RWPE1 (cell line): ENCODE measurements at regions not wholly inside any gene's neighbourhood (a gene's known extent, or its start where the extent isn't known, plus 50 kb on each side); places are given as distances from the start of the nearest gene placed in this dataset.

Experiments used
- CTCF ChIA-PET: fragments of 350-600 bp; sonication (Branson Sonifier 250); formaldehyde crosslinking; extraction: SDS; loops from one replicate; lab custom pipeline; 2021; lab: Yijun Ruan, JAX
- POLR2A ChIA-PET: fragments of 400-600 bp; formaldehyde crosslinking; extraction: SDS; loops from one replicate; lab custom pipeline; 2020; ENCODE audit warnings: antibody characterized with exemption; ENCODE audit not compliant: low non-redundant PET; lab: Yijun Ruan, JAX
- DNase-seq: peaks from one replicate; pipeline ENCODE4 v3.0.0; 2012; ENCODE audit warnings: low spot score
- H3K27ac ChIP-seq: fragments of 450-650 bp; 2 replicates; pipeline ENCODE4 v1.5.1; 2017
- TF ChIP-seq, protein P1 (sequence below): fragments of 450-650 bp; conservative IDR thresholded peaks from 2 replicates; pipeline ENCODE4 v1.5.1; 2017; ENCODE audit warnings: low read depth, mild to moderate bottlenecking

DNA sequence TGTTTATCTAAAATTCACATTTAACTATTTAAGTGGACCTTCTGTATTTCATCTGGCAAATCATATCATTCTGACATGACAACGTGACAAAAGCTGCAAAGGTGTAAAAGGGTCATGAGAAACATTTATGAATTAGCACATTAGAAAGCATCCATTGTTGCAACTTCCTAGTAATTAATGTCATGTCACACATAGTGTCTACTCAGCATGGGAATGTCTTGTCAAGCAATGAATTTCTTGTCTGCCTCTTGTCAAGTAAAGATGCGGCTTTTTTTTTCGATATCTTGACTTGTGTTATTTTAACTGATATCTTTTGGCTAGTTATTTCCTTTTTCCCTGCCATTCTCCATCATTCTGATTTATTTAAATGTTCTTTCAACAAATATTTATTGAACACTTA, 463.5 kb upstream of the CXorf51B start:
- no peak overlapping the region for H3K27ac ChIP-seq
- TF ChIP-seq, protein P1, sequence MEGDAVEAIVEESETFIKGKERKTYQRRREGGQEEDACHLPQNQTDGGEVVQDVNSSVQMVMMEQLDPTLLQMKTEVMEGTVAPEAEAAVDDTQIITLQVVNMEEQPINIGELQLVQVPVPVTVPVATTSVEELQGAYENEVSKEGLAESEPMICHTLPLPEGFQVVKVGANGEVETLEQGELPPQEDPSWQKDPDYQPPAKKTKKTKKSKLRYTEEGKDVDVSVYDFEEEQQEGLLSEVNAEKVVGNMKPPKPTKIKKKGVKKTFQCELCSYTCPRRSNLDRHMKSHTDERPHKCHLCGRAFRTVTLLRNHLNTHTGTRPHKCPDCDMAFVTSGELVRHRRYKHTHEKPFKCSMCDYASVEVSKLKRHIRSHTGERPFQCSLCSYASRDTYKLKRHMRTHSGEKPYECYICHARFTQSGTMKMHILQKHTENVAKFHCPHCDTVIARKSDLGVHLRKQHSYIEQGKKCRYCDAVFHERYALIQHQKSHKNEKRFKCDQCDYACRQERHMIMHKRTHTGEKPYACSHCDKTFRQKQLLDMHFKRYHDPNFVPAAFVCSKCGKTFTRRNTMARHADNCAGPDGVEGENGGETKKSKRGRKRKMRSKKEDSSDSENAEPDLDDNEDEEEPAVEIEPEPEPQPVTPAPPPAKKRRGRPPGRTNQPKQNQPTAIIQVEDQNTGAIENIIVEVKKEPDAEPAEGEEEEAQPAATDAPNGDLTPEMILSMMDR: no peak
- CTCF ChIA-PET: no interaction called here
- POLR2A ChIA-PET: no interaction called here
- no peak for DNase-seq

DNA sequence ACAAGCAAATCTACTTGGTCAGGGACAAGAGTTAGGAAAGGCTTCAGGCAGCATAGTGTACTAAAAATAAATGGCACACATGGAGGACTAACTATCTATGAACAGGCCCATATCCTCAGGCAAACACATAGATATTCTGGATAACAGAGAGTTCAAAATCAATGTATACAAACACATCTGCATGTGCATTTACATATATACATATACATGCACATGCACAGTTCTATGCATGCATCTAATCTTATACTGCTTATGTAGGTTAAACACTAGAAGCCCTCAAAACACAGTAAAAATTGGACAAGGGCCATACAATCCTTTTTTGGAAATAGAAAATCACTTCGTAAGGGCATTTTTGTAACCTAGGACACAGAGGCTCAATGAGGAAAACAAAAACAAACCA, 458.0 kb upstream of the CXorf51B start:
- no peak for DNase-seq
- POLR2A ChIA-PET: no interaction called here
- TF ChIP-seq, protein P1: no peak
- no peak overlapping the region for H3K27ac ChIP-seq
- CTCF ChIA-PET: no interaction called here

DNA sequence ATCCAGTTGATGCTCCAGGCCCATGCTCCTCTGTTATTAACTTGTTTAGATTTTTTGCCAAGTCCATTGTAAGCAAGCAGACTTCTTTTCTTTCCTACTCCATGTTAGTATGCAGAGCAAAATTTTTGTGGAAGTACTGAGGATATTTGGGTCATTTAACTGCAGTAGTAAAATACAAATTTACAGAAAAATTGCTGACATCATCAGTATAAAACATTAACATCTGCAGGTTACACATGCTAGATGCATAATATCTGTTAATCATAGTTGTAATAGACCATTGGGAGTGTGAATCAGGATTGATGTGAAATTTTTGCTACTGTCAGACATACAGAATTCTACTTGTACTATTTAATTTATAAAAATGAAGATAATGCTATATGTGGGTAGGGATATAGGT, 454.1 kb upstream of the CXorf51B start:
- CTCF ChIA-PET: no interaction called here
- POLR2A ChIA-PET: no interaction called here

DNA sequence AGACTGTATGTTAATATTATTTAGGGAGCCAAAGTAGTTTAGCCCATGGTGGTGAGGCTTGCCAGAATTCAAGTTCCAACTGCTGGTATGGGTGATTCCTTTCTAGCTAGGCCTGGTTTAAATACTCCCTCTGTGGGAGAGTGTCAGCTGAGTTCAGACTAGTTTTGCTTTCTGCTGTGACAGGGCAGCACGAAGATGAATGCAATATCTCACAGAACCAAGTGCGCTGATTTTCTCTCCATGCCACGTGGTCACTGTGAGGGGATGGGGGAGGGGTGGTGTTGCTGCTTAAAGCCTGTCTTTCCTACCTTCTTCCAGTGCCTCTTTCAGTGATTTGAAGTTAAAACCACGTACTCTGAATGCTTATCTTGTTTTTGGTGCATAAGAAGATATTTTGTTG, 445.7 kb upstream of the CXorf51B start:
- POLR2A ChIA-PET: no interaction called here
- no peak overlapping the region for H3K27ac ChIP-seq
- no peak for DNase-seq
- CTCF ChIA-PET: no interaction called here
- TF ChIP-seq, protein P1: no peak

More for the DNA sequence above, 454.1 kb upstream of the CXorf51B start:
- DNase-seq: no peak
- TF ChIP-seq, protein P1: no peak
- no peak overlapping the region for H3K27ac ChIP-seq

DNA sequence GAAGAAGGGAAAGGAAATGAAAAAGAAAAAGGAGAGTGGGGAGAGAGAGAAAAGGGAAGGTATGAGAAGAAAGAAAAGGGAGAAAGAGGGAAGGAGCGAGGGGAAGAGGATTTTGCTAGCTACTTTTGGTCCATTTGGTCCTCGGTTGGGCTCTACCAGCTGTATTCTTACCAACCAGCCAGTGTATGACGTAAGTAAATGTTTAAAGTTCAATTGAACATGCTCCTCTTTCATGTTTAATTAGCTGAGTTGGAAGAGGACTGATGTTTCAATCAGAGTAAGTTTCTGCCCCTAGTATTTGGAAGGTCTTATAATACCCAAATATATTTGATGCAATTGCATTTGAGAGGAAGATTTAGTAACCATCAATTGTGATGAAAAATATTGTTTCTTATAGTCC, 424.0 kb upstream of the CXorf51B start:
- ChIA-PET POLR2A (no interaction called here), CTCF (interaction anchor here (0.6 kb wide), 1 partner anchor 1418 kb away, joined by 4 read pairs; no protein-coding TSS in a partner anchor)
- no peak overlapping the region for H3K27ac ChIP-seq
- TF ChIP-seq, protein P1: no peak
- DNase-seq: no peak

DNA sequence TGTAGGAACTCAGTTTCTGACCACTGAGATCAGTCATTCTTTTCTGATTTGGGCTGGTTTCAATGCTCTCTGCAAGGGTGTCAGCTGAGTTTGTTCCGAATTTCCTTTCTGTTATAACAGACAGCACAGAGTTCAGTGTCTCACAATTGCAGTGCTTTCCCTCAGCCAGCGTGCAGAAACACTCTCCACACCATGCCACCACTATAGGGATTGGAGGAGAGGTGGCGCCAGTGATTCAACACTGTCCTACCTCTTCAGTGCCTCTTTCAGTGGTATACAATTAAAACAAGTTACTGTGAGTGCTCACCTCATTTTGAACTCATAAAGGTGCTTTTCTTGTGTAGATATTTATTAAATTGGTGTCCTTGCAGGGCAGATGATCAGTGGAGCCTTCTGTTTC, 413.2 kb upstream of the CXorf51B start:
- CTCF ChIA-PET: no interaction called here
- POLR2A ChIA-PET: no interaction called here
- H3K27ac ChIP-seq: no peak overlapping the region
- DNase-seq: no peak
- TF ChIP-seq, protein P1: no peak

DNA sequence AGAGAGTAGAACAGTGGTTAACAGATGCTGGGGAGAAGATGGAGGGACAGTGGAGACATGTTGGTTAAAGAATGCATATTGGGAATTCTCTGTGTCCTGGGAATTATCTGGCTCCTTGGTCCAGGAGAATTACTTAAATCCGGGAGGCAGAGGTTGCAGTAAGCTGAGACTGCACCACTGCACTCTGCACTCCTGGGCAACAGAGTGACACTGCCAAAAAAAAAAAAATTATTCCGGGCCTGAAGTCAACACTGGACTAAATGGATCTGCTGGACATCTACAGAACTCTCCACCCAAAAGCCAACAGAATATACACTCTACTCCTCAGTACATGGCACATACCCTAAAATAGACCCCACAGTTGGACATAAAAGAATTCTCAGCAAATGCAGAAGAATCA, 400.0 kb upstream of the CXorf51B start:
- TF ChIP-seq, protein P1: no peak
- ChIA-PET POLR2A (no interaction called here), CTCF (no interaction called here)
- DNase-seq: no peak
- H3K27ac ChIP-seq: no peak overlapping the region
